NCI-H748 (cell line): ENCODE measurements at regions not wholly inside any gene's neighbourhood (a gene's known extent, or its start where the extent isn't known, plus 50 kb on each side); places are given as distances from the start of the nearest gene placed in this dataset.
A peak's percentile ranks its signal among the peaks of the same experiment; 100 is the strongest.

Experiments used
- DNase-seq: peaks from one replicate; lab custom pipeline; 2025; ENCODE audit not compliant: unreplicated experiment; lab: John Stamatoyannopoulos, UW

DNA sequence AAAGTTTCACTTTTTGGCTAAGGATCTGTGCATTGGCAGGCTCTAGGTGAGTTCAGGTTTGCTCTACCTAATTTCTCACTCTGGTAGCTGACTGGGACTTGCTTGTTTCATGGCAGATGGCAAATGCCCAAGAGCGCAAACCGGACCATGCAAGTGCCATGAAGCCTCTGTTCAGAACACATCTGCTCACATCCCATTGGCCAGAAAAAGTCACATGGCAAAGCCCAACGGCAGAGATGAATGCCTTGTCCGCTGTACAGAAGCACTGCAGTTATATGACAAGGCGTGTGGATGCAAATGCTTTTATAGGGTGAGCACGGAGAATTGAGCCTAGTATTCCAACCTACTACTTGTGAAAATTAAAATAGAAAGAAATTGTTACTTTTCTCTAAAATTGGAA lies 202.2 kb upstream of the HMGA2 start:
- no peak for DNase-seq

DNA sequence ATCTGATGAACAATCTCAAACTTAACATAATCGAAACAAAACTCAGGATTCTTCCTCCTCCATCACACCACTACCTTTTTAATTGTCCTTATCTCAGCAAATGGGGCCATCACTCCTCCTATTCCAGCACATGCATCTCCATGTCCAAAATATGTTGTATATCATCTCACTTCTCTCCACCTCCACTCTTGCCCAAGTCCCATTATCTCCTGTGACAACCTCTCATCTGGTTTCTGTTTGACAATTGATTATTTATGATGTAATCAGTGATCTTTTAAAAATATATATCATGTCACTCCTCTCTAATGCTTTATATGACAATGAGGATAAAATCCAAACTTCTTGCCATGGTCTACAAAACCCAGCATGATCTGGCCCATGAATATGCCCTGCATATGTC lies 200.8 kb upstream of the HMGA2 start:
- DNase-seq, result no peak

DNA sequence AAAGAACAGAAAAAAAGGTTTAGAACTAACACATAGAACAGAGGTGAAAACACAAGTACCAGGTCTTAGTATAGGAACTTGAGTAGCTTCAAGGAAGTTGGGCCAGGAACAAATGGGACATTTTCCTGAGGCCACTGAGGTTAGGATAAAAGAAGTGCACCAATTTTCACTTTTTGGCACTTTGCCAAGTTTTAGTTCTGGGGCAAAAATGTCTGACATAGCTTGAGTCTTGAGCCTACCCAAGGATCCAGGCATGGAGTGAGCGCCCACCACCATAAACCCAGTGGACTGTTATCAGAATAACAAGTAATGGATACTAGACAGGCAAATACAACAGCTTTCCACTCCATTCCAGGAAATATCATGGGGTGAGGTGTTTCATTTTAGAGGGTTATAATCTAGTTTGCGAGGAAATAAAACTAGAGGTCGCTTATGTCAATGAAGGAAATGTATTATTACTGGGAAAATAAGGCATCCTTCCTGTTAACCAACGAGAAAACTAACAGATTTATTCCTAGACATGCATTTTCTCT lies 199.7 kb upstream of the HMGA2 start:
- DNase-seq, result no peak

DNA sequence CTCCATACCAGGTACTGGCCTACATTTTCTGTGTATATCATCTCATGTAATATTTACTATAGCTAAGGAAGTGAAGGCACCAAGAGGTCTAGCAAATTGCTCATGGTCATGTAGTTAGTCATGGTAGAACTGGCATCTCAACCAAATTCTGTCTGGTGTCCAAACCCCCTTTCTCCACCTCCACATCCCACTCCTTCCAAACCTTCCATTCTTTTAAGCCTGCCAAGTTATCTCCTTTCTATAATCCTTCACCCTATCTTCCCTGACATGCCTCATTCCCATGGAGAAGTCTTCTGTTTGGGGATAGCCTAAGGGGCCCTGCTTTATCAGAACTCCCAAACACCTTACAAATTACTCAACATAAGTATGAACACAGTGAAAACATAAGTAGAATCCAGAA lies 196.2 kb upstream of the HMGA2 start:
- DNase-seq, result no peak

DNA sequence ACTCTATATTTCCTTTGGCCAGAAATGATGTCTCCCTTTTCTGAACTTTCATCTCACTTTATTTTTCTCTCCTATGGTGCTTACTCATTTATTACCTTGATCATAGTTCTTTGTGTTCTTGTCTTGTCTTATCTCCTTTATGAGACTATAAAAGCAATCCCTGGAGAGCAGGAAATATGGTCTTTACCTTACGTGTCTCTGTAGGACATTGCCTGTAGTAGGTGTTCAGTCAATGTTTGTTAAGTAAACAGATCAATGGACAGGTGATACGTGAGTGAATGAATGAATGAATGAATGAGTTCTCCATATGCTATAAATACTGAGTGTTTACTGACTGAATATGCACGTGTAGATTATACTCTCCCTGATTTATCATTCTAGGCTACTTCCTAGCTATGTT lies 193.7 kb upstream of the HMGA2 start:
- peak; percentile 7 for DNase-seq

DNA sequence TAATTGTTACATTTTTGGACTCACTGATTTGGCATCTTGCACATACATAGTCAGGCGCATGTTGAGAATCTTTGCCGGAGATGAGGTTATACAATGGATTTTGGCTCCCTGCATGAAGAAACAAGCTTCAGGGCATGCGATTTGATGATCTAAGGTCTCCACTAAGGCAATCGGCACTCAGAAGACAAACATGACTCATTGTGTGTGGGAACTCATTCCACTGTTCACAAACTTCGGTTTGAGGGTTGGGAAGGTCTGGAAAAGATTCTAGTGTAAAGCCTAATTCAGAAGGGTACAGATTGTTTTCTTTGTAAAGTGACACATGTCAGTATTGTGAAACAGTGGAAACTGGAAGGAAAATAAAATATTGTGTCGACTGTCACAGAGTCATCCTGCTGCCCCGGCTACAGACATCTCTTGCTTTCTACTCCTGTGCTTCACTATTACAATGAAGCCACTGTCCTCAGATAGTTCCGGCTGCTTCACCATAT lies 192.6 kb upstream of the HMGA2 start:
- no peak for DNase-seq

DNA sequence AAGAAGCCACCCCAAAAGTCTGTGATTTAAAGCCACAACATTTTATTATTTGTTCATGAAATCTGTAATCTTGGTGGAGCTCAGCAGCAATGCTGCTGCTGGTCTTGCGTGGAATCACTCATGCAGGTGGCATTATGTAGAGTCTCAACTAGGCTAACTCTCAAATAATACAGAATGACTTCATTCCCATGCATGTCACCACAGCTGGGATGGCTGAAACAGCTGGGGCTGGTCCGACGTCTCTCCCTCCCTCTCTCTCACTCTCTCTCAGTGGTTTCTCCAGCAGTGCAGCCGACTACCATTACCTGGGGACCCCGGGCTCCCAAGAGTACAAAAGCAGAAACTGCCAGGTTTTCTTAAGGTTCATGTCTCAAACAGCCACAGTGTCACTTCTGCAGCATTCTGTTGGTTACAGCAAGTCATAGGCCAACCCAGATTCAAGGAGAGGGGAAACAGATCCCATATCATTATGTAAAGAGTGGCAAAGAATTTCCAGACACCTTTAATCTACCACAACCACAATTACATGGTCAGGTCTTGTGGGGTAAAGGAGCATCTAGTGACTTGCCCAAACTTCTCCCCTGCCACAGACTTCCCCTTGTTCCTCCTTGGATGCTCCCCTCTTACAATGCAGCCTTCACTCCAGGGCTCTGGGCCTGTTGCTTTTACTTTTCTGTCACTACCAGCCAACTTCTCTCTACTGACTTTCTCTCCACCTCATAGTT lies 192.0 kb upstream of the HMGA2 start:
- no peak for DNase-seq

DNA sequence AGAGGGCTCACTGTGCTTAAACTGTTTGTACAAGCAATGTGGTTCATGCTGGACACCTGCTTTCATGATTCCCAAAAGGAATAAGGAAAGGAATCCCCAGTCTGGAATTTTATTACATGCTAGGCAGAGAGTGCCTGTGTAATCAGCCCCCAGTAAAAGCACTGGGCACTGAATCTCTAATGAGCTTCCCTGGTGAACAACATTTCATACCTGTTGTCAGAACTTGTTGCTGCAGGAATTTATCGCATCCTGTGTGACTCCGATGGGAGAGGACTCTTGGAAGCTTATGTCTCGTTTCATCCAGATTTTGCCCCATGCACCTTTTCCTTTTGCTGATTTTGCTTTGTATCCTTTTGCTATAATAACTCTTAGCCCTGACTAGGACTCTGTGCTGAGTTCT lies 190.2 kb upstream of the HMGA2 start:
- DNase-seq, result no peak

DNA sequence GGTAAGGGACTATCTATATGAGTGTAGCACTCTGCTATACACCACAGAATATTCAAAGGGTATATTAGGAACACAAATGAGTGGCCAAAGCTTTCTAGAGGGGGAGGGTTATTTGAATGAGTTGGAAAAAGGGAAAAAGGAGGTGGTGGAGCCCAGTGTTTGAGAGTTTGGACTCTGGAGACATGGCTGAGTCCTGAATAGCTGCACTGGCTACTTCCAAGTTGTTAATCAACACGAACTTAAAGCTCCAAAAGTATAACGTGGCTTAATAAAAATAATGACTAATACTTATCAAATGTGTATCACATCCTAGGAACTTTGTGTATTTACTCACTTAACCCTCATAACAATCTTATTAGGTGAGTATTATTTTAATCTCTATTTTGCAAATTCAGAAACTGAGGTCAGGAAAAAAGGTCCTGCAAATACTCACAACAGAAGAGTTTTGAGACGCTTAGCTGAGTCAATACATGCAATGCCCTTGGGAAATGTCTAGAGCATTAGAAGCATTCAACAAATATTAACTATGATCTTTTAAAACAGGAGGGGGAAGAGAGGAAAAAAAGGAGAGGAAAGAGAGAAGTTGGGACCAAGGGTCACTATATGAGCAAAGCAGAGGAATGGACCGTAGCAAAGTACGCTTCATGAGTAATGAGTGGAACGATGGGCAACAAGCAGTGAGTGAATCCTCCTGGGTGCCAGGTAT lies 189.5 kb upstream of the HMGA2 start:
- no peak for DNase-seq

DNA sequence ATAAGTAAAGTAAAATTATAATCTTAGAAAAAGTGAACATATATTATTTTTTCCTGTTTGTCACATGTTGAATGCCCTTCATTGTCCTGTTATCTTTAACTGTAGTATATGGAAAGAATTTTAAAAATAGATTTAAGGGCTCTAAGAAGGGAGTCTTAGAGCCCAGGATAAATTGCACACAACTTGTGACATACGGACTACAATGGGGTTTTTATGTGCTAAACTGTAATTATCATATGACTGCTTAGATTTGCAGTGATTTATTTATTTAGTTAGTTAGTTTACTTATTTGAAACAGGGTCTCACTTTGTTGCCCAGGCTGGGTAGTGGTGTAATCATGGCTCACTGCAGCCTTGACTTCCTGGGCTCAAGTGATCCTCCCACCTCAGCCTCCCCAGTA lies 187.8 kb upstream of the HMGA2 start:
- no peak for DNase-seq

DNA sequence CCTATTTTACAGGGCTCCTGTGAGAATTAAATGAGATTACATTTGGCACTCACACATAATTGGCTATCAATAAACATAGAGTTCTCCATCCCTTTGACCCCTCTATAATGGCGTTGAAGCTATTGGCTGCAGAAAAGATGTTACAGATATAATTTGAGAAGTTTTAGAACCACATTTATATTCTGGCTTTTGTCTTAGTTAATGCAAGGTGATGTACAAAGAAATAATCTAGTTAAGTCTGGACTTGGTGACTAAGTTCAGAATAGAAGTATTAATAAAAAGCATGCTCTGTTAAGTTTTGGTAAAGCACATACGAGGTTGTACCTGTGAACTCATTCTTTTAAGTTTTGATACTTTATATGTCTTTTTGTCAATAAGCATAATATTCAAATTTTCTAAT lies 187.1 kb upstream of the HMGA2 start:
- DNase-seq, result no peak

DNA sequence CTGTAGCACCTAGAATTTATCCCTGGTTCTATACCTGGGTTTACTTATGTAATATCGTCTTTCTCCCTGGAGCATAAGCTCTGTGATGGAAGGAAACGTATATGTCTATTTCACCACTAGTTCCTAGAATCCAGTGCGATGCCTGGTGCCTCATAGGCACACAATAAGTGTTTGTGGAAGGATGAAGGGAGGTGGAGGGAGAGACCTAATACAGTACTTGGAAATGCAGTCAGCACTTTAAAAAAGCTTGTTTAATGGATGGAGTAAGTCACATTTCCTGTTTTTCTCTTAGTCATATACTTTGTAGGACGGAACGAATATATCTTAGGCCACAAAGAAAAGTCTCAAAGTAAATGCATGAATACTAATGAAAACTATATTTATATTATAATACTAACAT lies 186.5 kb upstream of the HMGA2 start:
- DNase-seq, result no peak

DNA sequence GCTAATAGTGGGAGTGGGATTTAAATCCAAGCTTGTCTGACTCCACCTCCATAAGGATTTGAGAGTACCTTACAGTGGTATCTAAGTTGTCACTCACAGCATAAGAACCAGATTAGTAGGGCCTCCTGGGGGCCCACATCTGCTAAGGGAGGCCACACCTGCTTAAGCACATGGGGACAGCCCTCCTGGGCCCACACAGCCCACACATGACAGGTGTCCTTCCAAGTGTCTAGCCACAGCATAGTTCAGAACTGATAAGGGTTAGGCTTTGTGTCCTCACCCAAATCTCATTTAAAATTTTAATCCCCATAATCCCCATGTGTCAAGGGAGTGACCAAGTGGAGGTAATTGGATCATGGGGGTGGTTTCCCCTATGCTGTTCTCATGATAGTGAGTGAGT lies 186.0 kb upstream of the HMGA2 start:
- DNase-seq, result no peak

DNA sequence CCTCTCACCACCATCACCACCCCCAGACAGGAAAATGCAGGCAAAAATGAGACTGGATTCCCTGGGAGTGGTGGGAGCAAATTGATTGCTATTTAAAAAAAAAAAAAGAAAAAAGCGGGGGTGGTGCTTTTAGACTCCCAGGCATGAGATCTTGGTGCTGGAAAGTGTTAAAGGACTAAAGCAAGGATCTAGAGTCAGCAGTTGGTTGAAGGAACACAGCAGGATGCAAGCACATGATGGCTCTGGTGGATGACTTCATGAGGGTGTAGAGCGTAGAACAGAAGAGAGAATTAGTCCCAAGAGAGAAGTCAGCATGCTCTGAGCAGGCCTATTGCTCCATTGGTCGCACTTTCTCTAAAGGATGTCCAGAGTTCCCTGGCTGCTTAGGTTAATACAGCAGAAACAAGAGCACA lies 183.8 kb upstream of the HMGA2 start:
- no peak for DNase-seq

DNA sequence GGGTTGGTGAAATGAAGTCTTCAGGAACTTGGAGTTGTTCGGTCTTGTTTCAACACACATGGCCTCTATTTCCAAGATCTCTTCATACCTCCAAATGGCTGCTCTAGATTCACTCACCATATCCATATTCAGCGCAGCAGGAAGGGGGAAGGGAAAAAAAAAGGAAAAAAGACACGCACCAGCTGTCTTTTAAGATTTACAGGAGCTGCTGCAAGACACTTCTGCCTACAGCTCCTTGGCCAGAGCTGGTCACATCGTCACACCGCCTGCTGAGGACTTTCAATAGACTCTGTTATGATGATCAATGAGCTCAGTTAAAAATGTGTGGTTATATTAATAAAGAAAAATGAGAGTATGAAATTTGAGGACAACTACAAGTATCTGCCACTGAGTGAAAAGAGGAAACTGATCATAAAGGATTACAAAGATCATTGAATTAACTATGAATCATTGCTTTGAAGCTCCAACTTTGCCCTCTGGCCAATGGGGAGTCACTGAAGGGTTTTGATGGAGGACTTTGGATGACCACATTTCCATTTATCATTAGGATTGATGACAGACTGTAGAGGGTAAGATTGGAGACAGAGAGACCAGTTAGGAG lies 182.1 kb upstream of the HMGA2 start:
- DNase-seq, result no peak

DNA sequence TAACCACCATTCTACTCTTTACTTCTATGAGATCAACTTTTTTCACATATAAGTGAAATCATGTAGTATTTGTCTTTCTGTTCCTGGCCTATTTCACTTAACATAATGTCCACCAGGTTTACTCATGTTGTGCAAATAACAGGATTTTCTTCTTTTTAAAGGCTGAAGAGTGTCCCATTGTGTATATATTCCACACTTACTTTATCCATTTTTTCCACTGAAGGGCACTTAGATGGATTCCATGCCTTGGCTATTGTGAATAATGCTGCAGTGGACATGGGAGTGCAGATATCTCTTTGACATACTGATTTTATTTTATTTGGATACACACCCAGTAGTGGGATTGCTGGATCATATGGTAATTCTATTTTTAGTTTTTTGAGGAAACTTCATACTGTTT lies 181.1 kb upstream of the HMGA2 start:
- no peak for DNase-seq

DNA sequence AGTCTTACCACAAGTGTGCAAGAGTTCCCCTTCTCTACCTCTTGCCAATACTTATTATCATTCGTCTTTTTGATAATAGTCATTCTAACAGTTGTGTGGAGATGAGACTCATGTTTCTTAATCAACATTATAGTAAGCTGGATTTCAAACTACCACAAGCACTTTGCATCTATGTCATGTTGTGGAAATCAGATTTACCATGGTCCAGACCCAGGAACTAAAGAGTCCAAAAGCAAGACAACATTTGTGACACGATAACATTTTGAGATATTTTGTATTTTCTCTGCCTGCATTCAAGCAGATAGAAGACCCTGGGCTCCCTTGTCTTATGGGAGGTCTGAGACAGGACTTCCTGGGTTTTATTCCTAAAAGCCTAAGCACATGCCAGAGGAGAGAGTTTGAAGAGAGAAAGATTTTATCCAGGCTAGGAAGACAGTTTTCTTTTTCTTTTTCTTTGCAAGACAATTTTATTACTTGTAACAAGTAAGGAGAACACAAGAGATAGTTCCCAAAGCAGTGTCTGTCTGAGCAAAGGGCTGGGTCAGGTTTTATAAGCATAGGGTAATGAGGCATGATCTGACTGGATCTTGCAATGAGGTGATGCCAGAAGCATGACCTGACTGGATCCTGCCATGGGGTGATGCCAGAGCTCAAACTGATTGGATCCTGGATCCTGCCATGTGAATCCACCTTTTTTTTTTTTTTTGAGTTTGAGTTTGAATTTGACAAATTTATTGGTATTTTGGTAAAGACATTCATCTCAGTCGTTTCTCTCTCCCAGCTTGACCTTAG lies 180.5 kb upstream of the HMGA2 start:
- DNase-seq, result no peak

DNA sequence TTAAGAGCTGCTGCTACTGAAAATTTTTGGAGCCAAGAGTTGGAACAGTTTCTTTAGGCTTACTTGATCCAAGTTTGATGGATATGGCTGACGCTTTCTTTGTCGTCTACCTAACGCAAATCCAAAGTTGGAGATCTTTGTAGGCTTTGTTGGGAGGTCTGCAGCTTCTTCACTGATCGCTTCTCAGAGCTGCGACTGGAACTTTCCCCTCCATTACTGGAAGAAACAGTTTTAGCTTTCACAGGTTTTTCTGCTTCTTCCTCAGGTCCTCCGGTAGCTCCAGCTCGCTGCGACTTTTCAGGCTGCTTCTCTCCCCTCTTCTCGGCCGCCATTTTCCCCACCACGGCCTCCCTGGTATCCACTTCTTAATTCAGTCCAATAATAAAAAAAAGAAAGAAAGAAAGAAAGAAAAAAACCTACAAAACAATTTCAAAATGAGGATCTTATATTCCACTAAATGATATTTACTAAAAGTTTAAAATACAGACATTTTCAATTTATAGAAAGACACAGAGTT lies 178.1 kb upstream of the HMGA2 start:
- no peak for DNase-seq

DNA sequence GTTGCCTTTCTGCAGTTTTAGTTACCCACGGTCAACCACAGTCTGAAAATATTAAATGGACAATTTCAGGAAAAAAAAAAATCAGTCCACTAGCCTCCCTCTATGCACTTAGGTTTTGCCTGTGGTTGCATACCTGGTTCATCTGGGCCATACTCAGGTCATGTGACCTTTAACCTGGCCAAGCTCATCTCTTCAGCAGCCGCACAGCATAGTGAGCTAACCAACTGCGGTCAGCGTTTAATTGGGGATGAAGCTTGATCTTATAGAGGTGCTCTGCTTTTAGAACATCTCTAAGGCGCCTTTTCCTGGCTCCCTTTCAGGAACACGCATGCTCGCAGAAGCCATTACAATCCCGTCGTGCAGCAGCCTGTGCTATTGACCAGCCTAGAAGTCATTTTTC lies 177.2 kb upstream of the HMGA2 start:
- DNase-seq, result no peak

DNA sequence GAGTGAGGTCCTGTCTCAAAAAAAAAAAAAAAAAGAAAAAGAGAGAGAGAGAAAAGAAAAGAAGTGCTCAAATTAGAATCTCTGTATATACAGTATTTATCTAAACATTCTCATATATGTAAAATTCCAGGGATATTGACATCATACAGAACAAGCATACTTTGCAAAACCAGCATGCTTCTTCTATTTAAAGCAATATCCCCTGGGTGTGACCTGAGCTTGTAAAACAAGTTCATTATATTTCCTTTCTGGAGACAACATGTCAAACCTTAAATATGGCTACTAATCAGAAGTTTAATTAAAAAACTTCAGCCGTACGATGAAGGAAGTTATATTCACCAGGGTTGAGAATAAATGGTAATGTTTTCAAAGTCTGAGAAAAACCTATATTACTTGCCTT lies 175.8 kb upstream of the HMGA2 start:
- DNase-seq, result no peak

DNA sequence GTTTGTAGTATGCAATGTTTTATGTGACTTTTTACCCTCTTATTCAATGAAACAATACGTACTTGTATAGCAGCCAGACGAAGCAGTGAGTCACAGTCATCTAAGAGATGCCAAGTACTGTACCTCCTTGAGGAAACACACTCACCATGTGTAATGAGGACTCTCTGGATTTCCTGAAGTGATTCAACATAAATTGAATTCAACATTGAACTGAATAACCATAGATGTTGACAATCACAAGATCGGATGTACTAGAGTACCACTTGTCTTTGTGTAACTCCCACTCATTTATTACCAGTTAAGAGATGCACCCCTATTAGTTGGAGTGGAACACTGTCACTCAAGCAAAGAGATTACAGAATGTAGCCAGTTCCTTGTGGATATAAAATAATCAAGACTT lies 175.2 kb upstream of the HMGA2 start:
- no peak for DNase-seq
